ENCODE measurements at regions not wholly inside any gene's neighbourhood (a gene's known extent, or its start where the extent isn't known, plus 50 kb on each side); places are given as distances from the start of the nearest gene placed in this dataset.

DNA sequence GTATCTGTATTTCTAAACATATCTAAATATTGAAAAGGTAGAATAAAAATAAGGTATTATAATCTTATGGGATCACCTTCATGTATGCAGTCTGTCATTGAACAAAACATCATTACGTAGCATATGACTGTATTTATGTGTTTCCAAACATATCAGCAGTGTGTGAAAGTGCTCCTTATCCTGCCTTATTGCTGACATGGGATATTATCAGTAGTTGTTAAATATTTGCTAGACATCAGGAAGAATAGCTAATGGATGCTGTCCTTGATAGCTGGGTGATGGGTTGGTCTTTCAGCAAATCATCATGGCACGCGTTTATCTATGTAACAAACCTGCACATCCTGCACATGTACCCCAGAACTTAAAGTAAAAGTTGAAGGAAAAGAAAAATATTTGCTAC lies 59.1 kb upstream of the FAM20A start:
- DNase-seq (ENCODE audit: low spot score), result no peak

- no peak for DNase-seq (ENCODE audit: low spot score)
Measured at GRCh38 chr17:68658999-68659780, 58.0 kb upstream of the FAM20A start.

DNA sequence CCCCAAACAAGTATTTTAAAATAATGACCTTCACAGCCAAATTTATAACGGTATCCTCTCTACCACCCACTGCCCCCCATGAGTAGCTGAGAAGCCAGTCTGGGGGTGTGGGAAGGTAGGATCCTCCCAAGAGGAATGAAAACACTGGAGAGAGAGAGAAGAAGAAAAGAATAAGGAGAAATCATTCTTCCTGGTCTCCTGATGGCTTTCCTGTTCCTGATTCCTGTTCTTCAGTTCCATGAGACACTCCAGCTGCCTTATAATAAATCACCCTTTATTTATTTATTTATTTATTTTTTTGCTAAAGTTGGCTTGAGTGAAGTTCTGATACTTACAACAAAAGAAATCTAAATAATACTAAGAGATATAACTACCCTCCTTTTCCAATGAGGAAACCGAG lies 56.4 kb upstream of the FAM20A start:
- DNase-seq (ENCODE audit: low spot score), result no peak

DNA sequence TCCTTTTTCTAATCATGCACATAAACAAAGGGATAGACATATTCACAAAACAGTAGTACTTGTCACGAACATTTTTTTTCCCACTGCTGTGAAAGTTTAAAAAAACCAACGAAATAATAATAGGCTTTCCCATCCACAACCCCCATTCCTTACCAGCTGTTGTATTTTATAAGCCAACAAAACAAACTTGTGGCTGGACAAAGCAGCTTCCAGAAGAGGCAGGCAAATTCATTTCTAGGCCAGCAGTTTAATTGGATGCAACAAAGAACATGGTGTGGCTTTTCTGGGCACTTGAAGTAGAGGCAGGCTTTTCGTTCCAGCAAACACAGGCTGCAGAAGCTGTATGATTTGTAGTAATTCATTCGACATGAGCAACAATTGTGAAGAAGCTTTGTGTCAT lies 56.0 kb upstream of the FAM20A start:
- no peak for DNase-seq (ENCODE audit: low spot score)

DNA sequence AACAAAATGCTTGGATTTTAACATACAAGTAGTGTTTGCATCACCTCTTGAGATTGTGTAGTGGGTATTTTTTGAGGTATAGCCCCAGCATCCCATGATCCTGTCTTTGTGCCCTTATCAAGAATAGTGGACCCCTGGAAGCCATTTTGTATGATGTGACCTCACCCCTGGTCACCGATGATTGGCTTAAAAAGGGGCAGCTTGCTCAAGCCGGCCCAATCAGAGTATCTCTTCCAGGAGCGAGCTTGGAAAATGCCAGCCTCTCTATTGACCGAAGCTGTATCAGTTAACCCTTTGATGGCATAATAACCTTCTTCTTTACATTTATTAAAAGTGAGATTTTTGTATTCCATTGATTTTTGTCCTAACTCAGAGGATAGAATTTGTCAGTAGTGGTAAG lies 55.5 kb upstream of the FAM20A start:
- DNase-seq (ENCODE audit: low spot score), result no peak

All from RKO (cell line).